Uterus (tissue), 2 donors: ENCODE measurements at regions not wholly inside any gene's neighbourhood (a gene's known extent, or its start where the extent isn't known, plus 50 kb on each side); places are given as distances from the start of the nearest gene placed in this dataset.

ENCODE experiments used
- CTCF ChIP-seq, 4 experiments: fragments of 200-600 bp in 2 of 4; fragments of 450-650 bp in 2 of 4; sonication (generic) in 2 of 4; IDR thresholded peaks; one replicate each; pipeline ENCODE4 v1.5.1; 2016 to 2019; ENCODE audit warnings: antibody characterized with exemption in 4 of 4, mild to moderate bottlenecking in 2 of 4, moderate library complexity in 1 of 4
- POLR2A ChIP-seq, 2 donors: fragments of 450-650 bp; IDR thresholded peaks; one replicate each; pipeline ENCODE4 v1.6.1; 2016; ENCODE audit warnings: antibody characterized with exemption in 2 of 2, mild to moderate bottlenecking in 1 of 2, moderate library complexity in 1 of 2

DNA sequence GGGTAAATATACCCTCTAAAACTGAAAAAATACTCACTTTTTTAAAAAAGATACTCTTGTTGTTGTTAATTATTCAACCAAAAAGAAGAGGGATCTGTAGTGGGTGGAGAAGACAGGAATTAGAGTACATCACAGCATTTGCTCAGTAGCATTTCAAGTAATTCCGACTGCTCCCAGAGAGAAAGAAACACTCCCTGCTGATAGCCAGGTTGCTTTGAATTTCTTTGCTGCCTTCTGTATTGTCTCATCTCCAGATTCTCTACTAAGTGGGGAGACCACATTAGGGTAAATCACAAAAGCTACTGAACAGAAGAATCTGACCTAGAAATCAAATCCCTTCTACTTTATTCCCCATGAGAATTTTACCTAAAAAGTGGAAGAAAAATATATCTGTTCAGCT, 661.1 kb downstream of the BRINP3 start:
- TF ChIP-seq CTCF (IDR thresholded peaks at IDR 0.05) (no peak), POLR2A (IDR thresholded peaks at IDR 0.05) (no peak)
